ENCODE measurements at regions not wholly inside any gene's neighbourhood (a gene's known extent, or its start where the extent isn't known, plus 50 kb on each side); places are given as distances from the start of the nearest gene placed in this dataset.

GRCh38 chr6:14321992-14322772, 204.6 kb downstream of the CD83 start:
- no peak for DNase-seq (ENCODE audit: low spot score)

GRCh38 chr6:14322841-14323240, 205.3 kb downstream of the CD83 start:
- DNase-seq (ENCODE audit: low spot score), result no peak

GRCh38 chr6:14326774-14327173, 209.2 kb downstream of the CD83 start:
- no peak for DNase-seq (ENCODE audit: low spot score)

GRCh38 chr6:14328163-14328562, 210.6 kb downstream of the CD83 start:
- no peak for DNase-seq (ENCODE audit: low spot score)

- DNase-seq (ENCODE audit: low spot score), result no peak
Observed at GRCh38 chr6:14333556-14334305, 216.2 kb downstream of the CD83 start.

GRCh38 chr6:14335071-14335470, 217.5 kb downstream of the CD83 start:
- no peak for DNase-seq (ENCODE audit: low spot score)

GRCh38 chr6:14337152-14337551, 219.6 kb downstream of the CD83 start:
- DNase-seq (ENCODE audit: low spot score), result no peak

- no peak for DNase-seq (ENCODE audit: low spot score)
Observed at GRCh38 chr6:14339172-14339571, 221.6 kb downstream of the CD83 start.

- DNase-seq (ENCODE audit: low spot score), result no peak
Observed at GRCh38 chr6:14339711-14340584, 222.4 kb downstream of the CD83 start.

- no peak for DNase-seq (ENCODE audit: low spot score)
Observed at GRCh38 chr6:14344486-14344885, 226.9 kb downstream of the CD83 start.

GRCh38 chr6:14348389-14348788, 230.8 kb downstream of the CD83 start:
- DNase-seq (ENCODE audit: low spot score), result no peak

GRCh38 chr6:14349507-14349906, 231.9 kb downstream of the CD83 start:
- no peak for DNase-seq (ENCODE audit: low spot score)

- DNase-seq (ENCODE audit: low spot score), result no peak
Observed at GRCh38 chr6:14350210-14350609, 232.6 kb downstream of the CD83 start.

GRCh38 chr6:14353281-14353680, 235.7 kb downstream of the CD83 start:
- DNase-seq (ENCODE audit: low spot score), result no peak

GRCh38 chr6:14353798-14354197, 236.2 kb downstream of the CD83 start:
- no peak for DNase-seq (ENCODE audit: low spot score)

- DNase-seq (ENCODE audit: low spot score), result no peak
Observed at GRCh38 chr6:14354919-14355572, 237.5 kb downstream of the CD83 start.

- DNase-seq (ENCODE audit: low spot score), result no peak
Observed at GRCh38 chr6:14359438-14359837, 241.9 kb downstream of the CD83 start.

- no peak for DNase-seq (ENCODE audit: low spot score)
Observed at GRCh38 chr6:14360565-14360964, 243.0 kb downstream of the CD83 start.

GRCh38 chr6:14361297-14361696, 243.7 kb downstream of the CD83 start:
- DNase-seq (ENCODE audit: low spot score), result peak; percentile 11

GRCh38 chr6:14361956-14362587, 244.5 kb downstream of the CD83 start:
- DNase-seq (ENCODE audit: low spot score), result no peak

- no peak for DNase-seq (ENCODE audit: low spot score)
Observed at GRCh38 chr6:14364370-14364769, 246.8 kb downstream of the CD83 start.

Data from putamen (tissue), 1 donor.